ENCODE measurements at regions not wholly inside any gene's neighbourhood (a gene's known extent, or its start where the extent isn't known, plus 50 kb on each side); places are given as distances from the start of the nearest gene placed in this dataset.
"Not testable (repeated sequence)": the region's sequence is repeated elsewhere in the genome, so short reads cannot be mapped to it uniquely, and the experiment has no call there.

DNA sequence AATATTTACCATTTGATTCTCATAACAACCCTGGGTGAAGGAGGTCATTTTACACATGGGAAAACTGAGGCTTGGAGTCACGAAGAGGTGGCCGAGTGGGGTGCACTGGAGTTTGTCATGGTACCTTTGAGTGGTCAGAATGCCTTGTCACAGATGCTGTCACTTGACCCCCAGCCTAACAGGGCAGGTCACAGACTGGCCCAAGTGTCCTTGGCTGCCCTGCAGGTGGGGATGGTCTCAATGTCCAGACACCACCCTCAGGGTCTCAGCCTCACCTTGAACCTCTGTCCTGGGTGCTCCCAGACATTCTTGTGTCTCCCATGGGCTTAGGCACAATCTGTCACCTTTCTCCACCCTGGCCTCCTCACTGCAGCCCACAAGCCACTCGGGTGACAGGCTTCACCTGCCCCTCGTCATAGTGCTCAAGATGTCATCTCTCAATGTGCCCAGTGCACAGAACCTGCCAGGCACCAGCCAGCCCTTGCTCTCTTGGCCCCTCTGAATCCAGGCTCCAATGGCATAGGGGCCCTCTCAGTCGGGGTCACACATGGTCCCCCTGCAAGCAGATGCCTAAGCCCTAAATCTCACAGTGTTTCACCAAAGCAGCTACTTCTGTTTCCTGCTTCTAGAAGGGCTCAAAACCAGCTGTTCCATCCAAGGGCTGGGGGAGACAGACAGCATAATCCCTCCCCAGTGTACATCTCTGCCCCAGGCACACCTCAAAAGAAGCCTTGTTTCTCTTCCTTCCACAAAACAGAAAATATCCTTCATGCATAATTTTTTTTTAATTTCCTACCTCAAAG is 76.8 kb upstream of the NANOS1 start:
- FAIRE-seq, result no peak

DNA sequence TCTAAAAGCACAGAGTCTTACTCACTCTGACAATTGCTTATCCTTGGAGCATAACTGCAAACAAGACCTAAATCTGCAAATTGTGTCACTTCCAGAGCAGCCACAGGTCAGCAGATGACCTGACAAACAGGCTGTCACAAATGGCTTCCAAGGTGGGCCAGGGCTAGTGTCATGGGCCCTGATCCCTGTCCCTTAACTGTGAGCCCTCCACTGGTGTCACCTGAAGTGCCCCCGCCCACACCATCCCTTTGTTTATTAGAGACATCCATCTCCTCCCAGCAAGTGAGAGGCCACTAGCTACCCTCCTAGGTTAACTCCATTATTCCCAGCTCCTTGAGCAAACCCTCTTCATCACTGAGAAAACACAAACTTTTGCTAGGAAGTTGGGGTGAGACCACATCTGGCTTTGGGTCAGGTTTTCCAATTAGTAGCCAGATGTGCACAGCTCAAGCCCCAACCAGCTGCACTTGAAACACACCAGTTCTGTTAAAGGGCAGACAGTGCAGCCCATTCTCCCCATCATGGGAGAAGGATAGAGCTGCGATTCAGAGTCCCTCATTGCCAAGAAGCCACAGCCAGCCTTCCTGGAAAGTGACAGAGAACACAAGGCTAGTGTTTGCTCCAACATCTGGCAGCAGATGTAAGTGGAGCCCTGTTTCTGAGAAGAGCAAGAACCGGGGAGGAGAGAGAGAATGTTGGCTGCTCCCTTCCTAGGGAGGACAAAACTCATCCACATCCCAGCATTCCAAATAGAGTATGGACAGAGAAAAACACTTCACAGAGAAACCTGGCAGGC is 75.7 kb upstream of the NANOS1 start:
- FAIRE-seq, result no peak

DNA sequence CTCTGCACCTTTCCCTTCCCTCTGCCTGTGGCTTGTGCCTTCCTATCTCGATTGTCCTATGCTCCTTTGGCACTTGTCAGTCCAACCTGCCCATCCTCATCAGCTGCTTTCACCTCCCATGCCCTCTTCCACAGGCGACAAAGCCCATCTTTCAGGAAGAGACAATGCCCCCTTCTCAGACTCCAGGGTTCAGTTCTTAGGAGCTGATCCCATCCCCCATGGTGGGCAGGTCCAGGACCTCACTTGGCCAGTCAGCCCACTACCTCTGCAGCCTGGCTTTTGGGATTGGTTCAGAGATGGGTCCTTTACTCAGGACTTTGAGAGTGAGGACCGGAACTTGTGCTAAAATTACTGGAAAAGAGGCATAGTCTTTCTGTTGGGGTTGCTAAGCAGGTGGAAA is 74.0 kb upstream of the NANOS1 start:
- no peak for FAIRE-seq

DNA sequence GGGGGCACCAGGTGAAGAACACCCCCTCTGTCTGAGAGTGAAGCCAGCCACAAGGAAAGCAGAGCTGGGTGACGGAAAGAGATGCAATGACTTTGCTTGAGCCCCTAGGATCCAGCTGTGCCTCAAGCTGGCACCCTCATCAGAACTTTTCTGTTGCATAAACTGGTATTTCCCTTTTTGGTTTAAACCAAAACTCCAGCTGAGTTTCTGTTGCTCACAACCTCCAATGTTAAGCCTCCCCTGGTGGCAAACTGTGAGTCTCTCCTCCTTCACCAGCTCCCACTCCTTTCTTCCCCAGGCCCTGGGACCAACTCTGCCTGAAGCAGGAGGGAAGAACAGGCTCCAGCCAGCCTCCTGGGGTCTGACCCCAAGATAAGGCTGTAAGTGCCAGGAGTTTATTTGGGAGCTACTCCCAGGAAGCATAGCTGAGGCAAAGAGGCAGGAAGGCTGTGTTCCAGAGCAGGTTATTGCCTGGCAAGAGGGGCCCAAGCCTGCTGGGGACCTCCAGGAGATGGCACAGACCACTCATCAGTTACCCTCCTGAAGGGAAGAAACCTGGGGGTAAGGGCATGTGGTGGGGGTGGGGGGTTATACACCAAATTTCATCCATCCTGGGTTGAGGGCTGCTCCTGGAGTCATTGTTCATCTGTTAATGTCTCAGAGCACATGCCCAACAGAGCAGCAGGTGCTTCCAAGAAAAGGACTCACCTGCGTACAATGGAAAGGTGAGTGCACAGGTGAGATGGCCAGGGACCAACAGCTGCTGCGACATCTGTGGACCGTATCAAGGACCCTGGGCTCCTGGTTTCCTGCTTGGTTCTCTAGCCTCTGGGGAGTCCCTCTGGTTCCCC is 73.3 kb upstream of the NANOS1 start:
- FAIRE-seq, result no peak

DNA sequence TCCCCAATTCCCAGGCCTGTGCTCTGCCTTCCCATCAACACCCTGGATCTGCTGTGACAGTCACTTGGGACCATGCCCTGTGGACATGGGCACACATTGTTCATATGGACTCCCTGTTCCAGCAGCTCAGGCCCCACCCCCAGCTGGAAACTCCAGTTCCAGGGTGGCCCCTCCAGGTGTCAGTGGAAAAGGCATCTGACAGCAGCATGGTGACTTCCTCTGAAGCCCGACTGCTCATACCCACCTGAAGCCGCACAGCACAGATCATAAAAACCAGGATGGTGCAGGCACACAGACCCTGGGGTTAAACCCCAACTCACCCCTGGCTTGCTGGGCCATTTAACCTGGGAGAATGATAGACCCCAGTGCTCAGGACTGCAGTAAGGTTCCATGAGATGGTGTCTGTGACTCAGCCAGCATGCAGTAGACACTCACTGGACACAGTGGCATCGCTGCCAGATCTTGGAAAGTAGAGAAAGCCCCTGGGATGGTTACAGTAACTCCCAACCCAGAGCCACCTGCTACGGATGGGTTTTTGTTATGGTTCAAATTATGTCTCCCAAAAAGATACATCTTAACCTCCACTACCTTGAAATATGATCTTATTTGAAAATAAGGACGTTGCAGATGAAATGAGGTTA is 72.6 kb upstream of the NANOS1 start:
- FAIRE-seq, result no peak

DNA sequence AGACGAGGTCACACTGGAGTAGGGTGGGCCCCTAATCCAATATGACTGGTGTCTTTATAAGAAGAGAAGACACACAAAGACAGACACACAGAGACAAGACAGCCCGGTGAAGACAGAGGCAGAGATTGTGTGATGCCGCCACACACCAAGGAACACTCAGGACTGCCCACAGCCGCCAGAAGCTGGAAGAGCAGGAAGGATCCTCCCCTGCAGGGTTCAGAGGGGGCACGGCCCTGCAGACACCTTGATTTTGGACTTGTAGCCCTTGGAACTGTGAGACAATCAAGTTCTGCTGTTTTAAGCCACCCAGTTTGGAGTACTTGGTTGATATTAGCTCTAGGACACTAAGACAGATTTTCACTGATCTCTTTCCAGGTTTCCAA is 72.1 kb upstream of the NANOS1 start:
- no peak for FAIRE-seq

DNA sequence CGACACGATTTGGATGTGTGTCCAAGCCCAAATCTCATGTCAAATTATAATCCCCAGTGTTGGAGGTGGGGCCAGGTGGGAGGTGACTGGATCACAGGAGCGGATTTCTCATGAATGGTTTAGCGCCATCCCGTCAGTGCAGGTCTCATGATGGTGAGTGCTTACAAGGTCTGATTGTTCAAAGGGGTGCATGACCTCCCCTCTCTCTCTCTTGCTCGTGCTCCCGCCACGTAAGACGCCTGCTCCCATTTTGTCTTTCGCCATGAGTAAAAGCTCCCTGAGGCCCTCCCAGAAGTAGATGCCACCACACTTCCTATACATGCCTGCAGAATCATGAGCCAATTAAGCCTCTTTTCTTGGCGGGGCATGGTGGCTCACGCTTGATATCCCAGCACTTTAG is 71.5 kb upstream of the NANOS1 start:
- no peak for FAIRE-seq

DNA sequence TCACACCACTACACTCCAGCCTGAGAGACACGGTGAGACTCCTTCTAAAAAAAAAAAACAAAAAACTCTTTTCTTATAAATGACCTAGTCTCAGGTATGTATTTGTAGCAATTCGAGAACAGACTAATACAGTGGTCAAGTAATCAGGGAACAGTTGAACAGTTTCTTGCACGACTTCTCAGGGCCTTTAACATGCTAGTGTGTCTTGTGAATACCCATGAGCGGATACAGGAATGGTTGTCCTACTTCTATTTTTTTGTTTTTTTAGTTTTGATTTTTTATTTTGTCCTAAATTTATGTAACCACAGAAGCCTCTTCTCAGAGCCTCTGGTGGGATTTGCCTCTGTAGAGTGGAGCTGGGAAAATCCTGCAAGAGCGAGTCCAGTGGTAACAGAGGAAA is 71.0 kb upstream of the NANOS1 start:
- FAIRE-seq, result no peak

DNA sequence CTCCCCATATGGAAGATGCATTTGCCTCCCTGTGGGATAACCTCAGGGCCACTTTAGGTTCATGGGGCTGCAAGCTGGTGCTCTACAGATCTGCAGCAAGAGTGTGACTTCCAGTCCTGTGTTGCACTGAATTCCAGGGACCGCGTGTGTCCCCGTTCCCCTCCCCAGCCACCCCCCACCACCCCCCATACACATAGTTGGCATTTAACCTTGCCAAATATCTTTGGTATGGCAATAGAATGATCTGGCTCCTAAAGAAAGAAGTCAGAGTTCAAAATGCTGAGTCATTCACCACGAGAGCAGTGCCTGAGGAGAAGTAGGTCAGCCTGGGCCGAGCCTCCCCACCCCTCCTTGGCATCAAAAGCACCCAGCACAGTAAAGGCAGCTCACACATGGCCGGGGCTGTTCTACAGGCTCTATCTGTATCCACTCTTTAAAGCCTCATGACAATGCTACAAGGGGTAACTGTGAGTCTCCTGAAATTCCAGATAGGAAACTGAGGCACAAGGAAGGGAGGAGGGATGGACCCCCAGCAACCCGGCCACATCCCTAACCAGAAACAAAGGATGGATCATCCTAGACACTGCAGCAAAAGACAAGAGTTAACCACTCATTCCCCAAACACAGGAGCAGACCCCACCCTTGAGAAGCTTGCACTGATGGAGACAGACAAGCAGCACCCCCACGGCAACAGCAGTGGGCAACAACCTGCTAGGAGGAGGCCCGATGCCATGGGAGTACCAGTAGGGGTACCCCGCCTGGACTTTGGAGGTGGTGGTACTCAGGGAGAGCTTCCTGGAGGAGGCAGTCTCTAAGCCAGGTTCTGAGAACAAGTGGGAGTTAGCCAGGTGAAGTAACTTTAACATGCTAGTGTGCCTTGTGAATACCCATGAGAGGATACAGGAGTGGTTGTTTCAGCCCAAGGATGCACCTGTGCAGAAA is 70.3 kb upstream of the NANOS1 start:
- no peak for FAIRE-seq

DNA sequence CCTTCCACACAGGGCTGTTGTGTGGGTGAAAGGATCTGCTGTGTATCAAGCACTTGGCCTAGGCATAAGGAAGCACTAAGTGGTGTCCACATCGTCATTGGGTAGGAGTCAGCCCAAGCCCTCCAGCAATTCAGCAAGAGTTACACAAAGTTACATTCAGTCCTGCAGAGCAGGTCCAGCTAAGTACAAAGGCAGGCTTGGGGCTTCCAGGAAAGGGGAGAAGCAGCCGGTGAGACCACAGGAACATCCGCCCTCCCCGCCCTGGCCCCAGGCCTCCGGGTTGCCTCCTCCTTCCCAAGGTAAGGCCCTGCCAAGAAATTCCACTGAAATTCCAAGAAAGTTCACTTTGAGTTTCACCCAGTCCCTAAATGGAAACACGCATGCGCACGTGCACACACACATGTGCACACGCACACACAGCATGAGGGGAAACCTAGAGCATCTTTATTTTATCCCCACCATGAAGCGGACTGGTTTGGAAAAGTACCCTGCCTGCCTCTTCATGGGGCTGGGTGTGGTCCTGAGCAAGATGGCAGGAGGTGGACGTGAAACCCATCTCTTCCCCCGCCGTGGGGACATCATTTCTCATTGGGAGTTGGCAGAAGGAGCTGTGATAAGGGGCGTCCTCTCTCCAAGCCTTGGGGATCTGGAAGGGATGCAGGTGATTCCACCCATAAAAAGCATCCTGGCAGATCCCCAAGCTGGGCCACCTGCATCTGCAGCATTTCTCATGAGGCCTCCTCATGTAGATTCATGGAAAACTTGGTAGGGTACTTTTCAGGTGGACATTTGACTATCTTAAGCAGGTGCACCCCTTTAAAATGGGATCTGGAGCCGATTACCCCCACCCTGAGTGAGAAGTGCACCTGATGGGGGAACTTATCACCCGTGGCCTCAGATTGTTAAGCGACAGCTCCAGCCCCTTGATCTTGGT is 69.1 kb upstream of the NANOS1 start:
- FAIRE-seq, result no peak

DNA sequence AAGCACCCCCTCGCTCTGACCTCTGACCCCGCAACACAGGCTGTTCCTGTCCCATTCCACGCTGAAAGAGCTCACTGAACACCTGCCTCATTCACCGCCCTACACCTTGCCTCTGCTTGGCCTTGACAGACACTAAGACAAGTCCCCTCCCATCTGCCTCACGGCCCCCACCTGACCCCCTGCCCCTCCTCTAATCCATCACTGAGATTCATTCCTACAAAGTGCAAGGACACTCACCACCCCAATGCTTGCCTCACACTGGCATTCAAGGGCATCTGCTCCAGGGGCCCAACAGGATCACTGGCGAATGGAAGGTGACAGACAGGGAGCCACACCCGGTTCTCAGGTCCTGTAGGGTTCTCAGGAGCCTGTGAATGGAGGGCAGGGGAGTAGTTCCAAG is 68.1 kb upstream of the NANOS1 start:
- FAIRE-seq, result no peak

DNA sequence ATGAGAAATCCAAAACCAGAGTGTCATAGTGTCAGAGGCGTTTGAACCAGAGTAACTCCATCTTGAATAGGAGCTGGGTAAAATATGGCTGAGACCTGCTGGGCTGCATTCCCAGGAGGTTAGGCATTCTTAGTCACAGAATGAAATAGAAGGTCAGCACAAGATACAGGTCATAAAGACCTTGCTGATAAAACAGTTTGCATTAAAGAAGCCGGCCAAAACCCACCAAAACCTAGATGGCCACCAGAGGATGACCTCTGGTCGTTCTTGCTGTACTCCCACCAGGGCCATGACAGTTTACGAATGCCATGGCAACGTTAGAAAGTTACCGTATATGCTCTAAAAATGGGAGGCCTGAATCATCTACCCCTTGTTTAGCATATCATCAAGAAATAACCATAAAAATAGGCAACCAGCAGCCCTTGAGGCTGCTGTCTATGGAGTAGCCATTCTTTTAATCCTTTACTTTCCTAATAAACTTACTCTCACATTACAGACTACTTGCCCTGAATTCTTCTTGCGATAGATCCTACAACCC is 67.1 kb upstream of the NANOS1 start:
- not testable (repeated sequence) for FAIRE-seq

DNA sequence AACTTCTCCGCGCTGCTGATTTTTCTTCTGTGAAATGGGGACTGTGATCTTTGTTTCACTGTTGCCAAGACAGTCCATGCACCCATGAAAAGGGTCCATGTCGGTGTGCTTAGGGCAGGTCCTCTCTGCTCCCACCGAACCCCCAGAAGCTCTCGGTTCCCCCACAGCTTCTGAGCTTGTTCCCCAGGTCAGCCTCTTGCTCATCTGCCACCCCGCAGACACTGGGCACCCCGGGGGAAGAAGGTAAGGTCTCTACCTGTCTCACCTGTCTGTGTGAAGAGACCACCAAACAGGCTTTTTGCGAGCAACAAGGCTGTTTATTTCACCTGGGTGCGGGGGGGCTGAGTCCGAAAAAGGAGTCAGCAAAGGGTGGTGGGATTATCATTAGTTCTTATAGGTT is 66.2 kb upstream of the NANOS1 start:
- no peak for FAIRE-seq

DNA sequence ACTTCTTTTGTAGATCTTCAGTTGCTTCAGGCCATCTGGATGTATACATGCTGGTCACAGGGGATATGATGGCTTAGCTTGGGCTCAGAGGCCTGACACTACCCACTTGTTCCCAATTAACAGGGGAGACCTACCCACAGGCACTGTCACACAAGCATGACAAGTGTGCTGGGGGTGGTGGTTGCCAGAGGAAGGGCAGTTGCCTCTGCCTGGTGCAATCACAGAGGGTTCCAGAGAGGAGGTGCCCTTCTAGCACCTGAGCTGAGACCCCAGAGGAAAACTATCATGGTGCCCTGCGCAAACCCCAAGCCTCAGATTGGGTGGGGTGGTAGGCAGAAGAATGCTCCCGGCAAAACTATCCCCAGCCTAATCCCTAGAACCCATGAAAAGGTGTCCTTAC is 65.6 kb upstream of the NANOS1 start:
- FAIRE-seq, result no peak

DNA sequence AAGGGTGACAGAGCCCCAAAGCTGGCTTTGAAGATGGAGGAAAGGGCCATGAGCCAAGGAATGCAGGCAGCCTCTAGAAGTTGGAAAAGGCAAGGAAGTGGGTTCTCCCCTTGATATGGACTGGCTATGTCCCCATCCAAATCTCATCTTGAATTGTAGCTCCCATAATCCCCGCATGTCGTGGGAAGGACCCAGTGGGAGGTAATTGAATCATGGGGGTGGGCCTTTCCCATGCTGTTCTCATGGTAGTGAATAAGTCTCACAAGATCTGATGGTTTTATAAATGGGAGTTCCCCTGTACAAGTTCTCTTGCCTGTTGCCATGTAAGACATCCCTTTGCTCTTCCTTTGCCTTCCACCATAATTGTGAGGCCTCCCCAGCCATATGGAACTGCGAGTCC is 65.0 kb upstream of the NANOS1 start:
- not testable (repeated sequence) for FAIRE-seq

DNA sequence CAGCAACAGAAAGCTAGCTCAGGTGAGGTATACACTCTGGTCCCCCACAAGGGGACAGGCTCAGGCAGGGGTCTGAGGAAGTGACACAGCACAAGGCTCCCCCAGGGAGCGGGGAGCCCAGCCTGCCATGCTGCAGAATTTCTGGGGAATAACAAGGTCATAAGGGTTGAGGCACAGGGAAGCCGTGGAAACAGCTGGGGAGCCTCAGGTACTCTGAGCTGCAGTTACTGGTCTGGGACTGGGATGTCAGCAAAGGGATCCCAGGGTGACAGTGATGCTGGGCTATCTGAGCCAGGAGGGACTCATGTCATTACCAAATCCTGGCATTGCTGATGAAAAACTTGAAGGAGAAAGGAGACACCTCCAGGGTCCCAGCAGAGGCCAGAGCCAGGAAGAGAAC is 64.4 kb upstream of the NANOS1 start:
- FAIRE-seq, result no peak

DNA sequence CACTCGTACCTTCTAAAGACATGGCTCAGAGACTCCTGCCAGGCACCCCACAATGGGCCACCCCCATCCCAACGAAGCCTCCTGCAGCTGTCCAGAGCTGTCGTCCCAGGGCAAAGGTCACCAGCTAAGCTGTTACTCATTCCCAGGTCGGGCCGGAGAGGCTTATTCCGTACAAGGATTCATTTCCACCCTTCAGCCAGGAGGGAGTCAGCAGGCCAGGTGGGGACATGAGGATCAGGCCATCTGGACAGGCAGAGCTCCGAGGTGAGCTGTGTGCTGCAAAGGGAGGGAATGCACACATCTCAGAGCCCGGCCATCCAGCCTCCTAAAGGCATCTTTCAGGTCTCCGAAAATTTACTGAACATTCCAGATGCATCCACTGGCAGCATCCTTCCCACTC is 63.9 kb upstream of the NANOS1 start:
- no peak for FAIRE-seq

DNA sequence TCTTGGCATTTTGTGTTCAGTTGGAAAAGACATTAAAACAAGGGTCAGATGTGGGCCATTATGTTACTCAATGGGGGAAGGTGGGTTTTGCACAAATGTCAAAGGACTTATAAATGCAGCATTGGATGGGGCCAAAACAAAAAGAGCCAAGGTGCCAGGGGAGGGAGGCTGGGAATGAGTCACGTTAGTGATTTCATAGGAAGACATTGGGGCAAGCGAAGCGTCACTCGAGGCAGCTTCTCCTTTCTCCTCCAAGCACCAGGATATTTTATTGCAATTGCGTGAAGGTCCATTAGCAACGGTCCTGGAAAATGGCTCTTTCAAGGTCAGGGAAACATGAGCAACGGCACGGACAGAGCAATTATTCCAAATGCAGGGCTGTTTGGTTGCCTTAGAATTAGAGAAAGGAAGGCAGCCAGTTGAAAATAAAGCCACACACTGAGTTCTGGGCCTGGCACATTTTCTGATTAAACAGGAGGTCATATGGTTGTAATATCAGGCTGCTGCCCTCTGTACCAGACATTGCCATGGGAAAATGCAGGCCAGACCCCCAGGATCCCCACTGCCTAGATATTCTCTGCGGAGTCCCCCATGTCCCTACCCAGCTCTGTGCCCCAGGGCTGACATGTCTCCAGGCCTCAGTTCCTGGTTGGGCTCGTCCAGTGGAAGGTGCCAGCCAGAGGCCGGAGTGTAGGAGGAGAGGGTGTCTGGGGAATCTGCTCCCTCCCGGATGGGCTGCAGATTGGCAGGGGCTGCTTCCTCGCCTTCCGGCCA is 63.3 kb upstream of the NANOS1 start:
- FAIRE-seq, result no peak

DNA sequence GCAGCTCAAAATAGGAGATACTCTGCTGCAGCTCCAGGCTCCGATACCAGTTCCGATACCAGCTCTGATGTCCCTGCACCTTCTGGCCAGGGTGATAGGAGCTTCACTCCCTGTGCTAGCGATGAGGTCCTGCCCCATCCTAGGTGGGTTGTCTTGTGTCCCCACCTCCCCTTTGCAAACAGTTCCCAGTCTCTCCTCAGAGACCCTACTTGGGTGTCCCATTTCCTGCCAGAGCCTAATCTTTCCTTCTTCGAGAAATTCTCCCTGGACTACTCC is 62.7 kb upstream of the NANOS1 start:
- no peak for FAIRE-seq

DNA sequence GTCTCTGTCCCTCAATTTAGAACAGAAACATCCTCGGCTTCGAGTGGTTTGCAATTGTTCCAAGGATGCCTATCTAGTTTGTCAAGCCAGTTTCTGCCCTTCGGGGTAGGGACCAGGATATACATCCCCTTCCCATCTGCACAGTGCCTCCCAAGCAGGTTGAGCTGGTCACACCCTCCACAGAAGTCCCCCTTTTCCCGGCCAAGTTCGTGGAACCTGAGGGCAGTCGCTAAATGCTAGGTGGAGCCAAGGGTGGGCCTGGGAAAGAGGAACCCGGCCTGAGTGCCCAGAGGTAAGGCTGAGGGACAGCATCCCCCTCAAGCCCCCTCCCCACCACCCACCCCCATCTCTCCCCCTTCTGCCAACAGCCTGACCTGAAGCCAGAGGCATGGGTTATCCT is 62.4 kb upstream of the NANOS1 start:
- no peak for FAIRE-seq

Data from endometrium (tissue), 2 donors.